ENCODE measurements at regions not wholly inside any gene's neighbourhood (a gene's known extent, or its start where the extent isn't known, plus 50 kb on each side); places are given as distances from the start of the nearest gene placed in this dataset.

DNA sequence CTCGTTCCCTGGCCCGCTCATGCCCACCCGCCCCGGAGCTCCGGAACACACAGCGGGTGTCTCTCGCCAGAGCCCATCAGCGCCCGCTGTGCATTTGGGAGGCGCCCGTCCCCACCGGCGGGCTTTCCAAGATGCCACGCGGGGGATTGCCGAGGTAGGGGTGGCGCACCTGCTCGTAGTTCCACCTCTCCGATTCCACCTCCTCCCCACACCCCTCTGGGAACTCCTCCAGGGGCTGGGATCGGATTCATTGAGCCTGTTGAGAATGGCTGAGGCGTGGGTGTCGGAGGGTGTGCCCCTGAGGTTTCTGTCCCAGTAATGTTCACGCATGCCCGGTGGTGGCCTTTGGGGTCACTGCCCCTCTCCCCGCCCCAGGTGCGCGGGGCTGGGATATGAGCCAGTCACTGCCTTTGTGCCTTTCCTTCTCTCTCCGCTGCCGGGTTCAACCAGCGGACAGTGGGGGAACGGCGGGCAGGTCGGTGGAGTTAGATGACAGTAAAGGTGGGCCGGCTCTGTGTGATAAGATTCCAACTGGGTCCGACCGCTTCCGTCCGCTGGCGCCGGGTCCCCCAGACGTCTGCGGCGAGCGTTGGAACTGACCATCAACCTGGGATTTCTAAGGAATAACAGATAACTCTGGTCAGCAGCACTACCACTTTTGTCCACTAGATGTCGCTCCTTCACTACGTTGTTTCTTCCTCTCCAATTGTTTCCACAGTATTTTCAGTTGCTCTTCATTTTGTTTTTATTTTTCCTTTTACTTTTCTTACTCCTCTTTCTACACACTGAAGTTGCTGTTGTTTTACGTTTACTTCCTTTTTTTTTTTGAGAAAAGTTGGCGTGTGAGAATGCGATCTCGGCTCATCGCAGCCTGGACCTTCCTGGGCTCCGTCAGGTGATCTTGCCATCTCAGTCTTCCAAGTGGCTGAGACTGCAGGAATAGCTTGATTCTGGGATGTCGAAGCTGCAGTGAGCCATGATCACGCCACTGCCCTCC lies 178.1 kb upstream of the ALG10B start:
- DNase-seq, result peak in 8 of 10 donors; percentile 54 to 88 (median 80)
- intact Hi-C loops (cut with DNase I), result loop anchor here (1.0 kb wide), 1 partner anchor 178 kb away; the partner anchor contains the start of gene ALG10B

DNA sequence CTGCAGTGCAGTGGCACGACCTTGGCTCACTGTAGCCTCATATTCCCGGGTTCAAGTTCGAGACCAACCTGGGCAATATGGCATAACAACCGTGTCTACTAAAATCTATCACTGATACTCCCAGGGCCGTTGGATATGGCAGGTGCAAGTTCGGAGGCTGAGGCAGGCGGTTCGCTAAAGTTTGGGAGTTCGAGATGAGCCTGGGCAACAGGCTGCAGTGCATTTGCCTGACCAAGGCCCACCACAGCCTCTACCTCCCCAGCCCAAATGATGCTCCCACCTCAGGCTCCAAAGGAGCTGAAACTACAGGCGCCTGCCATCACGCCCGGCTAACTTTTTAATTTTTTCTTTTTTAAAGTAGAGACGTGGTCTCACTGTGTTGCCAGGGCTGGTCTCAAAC lies 177.1 kb upstream of the ALG10B start:
- DNase-seq, result peak in 2 of 10 donors; percentile 47 to 55
- intact Hi-C loops (cut with DNase I), result no loop called here

DNA sequence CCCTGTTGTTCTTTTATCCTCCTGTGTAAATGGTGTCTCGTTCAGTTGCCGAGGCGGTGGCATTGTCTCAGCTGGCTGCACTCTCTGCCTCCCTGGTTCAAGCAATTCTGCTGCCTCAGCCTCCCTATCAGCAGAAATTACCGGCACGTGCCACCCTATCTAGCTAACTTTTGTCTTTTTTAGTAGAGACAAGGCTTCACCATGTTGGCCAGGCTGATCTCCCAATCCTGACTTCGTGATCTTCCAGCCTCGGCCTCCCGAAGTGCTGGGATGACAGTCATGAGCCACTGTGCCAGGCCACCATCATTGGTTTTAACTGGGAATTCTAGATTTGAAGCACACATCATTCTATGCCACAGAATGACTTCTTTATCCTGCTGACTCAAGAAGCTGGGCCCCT lies 175.3 kb upstream of the ALG10B start:
- intact Hi-C loops (cut with DNase I), result no loop called here
- peak in 1 of 10 donors; percentile 59 for DNase-seq

DNA sequence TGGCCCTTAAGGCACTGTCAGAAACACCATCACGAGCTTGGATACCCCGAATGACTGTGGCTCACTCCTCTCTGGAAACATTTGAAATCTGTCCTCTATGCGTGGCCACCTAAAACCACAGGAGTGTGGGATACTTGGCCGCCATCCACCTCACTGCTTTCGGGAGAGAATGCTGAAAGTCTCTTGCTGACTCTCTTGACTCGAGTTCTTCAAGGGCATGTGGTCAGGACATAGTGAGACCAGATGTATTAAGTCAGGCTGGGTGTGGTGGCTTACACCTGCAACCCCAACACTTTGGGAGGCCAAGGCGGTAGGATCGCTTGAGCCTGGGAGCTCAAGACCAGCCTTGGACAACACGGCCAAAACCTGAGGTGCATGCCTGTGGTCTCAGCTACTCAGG lies 174.7 kb upstream of the ALG10B start:
- DNase-seq, result peak in 1 of 10 donors; percentile 60
- intact Hi-C loops (cut with DNase I), result no loop called here

DNA sequence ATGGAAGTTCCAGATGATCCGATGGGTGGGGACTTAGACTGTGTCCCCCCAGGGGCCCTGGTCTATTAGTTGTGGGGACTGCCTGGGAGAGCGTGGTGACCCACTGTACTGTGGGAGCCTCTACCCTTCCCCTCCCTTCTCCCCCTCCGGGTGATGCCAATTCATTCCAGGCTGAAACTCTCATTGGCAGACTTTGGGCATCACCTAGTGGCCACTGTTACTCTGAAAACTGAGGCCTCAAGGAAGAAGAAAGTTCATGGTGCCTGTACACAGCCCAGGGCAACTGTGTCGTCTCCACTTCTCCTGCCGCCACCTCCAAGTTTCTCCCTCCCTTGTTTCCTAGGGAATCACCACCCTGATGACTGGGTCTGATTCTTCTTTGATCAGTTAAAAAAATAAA lies 173.6 kb upstream of the ALG10B start:
- no peak for DNase-seq
- intact Hi-C loops (cut with DNase I), result no loop called here

DNA sequence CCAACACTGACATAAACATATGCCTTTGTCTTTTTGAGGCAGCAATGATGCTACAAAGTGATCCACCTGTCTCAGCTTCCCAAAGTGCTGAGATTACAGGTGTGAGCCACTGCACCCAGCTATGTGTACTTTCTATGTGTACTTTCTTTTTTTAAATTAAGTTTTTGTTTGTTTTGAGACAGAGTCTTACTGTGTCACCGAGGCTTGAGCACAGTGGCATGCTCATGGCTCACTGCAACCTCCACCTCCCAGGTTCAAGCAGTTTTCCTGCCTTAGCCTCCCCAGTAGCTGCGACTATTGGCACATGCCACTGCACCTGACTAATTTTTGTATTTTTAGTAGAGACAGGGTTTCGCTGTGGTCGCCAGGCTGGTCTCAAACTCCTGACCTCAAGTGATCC lies 172.5 kb upstream of the ALG10B start:
- intact Hi-C loops (cut with DNase I), result no loop called here
- DNase-seq, result peak in 1 of 10 donors; percentile 35

DNA sequence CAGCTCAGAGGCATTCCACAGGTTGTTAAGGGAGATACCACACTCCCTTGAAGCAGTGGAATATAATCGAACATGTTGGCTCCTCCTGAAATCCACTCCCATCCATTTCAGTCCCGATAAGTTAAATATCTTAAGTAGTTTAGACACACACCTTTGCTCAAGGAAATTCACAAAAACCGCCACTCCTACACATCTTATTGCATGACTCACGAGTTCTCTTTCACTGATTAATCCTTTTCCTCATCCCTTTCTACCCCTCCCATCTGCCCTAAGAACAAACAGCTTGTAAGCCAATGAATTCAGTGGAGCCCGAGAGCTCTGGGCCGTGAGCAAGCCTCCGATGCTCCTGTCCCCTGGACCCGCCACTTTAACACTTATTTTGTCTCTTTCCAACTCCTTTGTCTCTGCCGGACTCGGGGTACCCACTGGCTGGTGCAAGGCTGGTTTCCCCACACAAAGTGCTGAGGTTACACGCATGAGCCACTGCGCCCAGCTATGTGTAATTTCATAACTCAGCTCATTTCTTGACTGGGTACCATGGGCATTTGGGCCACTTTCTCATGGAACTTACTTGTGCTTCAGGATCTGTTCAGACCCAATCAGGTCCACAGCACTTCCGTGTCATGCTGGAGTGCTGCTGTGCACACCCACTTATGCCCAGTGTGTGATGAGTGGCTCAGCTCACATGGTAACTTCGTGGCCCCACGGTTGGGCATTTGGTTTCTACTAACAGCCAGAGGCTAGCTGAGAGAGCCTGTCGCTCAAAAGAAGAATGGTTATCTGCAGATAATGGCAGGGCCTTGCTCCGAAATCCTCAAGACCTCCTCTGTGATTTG lies 171.8 kb upstream of the ALG10B start:
- peak in 1 of 10 donors; percentile 51 for DNase-seq
- intact Hi-C loops (cut with DNase I), result no loop called here

DNA sequence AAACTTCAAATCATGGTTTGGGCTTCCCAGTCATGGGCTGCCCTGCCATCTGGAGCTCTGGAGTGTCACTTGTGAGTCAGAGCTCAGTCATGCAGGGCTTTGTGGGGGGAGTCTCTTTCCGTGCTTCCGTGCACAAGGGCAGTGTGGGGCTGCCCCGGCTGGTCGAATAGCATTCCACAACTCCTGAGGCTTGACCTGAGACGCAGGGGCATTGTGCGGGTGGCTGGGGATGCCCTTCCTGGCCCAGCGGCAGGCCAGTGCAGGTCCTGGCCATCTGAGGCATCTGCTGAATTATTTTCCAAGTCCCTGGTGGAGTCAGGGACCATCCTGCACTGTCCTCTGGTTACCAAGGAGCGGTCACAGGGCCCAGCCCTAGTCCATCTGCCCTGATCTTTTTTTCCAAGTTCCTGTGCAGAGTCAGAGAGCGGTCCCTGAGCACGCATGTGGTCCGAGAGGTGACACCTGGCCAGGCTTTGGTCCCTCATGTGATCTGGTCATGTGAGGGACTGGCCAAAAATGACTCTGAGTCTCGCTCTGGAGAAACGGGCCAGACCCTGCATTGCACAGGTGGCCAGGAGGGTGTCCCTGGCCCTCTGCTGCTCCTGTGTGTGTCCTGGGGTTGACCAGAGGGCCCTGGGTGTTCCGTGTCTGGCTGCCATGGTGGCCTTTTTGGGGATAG lies 167.0 kb upstream of the ALG10B start:
- DNase-seq, result peak in 1 of 10 donors; percentile 52
- intact Hi-C loops (cut with DNase I), result no loop called here

DNA sequence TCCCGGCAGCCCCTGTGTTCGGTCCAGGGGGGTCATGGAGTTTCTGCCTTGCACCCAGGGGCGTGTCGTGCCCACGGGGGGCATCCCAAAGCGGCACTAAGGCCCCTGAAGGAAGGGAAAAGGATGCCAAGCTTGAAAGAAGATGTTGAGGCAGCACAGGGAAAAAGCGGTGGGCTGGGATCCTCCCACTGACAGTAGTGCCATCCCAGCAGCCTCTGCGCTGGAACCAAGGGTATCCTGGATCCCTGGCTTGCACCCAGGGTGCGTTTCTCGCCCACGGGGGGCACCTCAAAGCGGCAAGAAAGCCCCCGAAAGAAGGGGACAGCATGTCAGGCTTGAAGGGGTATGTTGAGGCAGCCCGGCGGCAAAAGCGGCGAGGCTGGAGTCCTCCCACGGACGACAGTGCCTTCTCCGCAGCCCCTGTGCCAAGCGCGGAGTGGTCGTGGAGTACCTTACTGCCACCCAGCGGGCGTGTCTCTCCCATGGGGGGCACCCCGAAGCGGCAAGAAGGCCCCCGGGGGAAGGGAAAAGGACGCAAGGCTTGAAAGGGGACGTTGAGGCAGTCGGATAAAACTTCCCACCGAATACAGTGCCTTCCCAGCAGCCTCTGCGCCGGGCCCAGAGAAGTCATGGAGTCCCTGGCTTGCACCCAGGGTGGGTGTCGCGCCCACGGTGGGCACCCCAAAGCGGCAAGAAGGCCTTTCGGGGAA lies 164.4 kb upstream of the ALG10B start:
- intact Hi-C loops (cut with DNase I), result no loop called here
- peak in 2 of 10 donors; percentile 59 to 76 for DNase-seq

DNA sequence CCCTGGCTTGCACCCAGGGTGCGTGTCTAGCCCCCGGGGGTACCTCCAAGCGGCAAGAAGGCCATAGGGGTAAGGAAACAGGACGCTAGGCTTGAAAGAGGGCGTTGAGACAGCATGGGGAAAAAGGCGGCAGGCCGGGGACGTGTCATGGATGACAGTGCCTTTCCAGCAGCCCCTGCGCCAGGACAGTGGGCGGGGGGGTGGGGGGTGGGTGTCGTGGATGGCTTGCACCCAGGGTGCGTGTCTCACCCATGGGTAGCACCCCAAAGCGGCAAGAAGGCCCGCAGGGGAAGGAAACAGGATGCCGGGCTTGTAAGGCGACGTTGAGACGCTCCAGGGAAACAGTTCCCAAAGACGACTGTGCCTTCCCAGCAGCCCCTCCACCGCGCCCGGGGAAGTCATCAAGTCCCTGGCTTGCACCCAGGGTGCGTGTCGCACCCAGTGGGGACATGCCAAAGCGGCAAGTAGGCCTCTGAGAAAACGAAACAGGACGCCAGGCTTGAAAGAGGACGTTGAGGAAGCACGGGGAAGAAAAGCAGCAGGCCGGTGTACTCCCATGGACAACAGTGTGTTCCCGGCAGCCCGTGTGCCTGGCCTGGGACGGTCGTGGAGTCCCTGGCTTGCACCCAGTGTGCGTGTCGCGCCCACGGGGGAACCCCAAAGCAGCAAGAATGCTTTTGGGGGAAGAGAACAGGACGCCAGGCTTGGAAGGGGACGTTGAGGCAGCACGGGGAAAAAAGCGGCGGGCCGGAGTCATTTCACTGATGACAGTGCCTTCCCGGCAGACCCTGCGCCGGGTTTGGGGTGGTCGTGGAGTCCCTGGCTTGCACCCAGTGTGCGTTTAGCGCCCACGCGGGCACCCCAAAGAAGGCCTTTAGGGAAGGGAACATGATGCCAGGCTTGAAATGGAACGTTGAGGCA lies 163.5 kb upstream of the ALG10B start:
- no peak for DNase-seq
- intact Hi-C loops (cut with DNase I), result no loop called here

DNA sequence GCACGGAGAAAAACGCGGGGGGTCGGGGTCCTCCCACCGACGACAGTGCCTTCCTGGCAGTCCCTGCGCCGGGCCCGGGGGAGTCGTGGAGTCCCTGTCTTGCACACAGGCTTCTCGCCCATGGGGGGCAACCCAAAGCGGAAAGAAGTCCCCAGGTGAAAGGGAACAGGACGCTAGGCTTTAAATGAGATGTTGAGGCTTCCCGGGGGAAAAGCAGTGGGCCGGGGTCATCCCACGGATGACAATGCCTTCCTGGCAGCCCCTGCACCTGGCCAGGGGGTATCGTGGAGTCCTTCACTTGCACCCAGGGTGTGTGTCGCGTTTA lies 162.9 kb upstream of the ALG10B start:
- DNase-seq, result peak in 1 of 10 donors; percentile 80
- intact Hi-C loops (cut with DNase I), result no loop called here

DNA sequence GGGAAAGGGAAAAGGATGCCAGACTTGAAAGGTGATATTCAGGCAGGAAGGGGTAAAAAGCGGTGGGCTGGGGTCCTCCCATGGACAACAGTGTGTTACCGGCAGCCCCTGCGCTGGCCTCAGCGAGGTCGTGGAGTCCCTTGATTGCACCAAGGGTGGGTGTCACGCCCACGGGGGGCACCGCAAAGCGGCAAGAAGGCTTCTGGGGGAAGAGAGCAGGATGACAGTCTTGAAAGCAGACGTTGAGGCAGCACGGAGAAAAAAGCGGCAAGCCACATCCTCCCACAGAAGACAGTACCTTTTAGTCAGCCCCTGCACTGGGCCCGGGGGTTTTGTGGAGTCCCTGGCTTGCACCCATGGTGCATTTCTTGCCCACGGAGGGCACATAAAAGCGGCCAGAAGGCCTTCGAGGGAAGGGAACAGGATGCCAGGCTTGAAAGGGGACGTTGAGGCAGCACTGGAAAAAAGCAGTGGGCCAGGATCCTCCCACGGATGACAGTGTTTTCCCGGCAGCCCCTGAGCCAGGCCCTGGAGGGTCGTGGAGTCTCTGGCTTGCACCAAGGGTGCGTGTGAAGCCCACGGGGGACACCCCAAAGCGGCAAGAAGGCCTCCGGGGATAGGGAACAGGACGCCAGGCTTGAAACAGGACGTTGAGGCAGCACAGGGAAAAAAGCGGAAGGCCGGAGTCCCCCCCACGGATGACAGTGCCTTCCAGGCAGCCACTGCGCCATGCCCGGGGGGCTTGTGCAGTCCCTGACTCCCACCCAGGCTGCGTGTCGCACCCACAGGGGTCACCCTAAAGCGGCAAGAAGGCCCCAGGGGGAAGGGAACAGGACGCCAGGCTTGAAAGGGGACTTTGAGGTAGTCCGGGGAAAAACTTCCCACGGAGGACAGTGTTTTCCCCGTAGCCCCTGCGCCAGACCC lies 162.2 kb upstream of the ALG10B start:
- intact Hi-C loops (cut with DNase I), result no loop called here
- peak in 1 of 10 donors; percentile 75 for DNase-seq

DNA sequence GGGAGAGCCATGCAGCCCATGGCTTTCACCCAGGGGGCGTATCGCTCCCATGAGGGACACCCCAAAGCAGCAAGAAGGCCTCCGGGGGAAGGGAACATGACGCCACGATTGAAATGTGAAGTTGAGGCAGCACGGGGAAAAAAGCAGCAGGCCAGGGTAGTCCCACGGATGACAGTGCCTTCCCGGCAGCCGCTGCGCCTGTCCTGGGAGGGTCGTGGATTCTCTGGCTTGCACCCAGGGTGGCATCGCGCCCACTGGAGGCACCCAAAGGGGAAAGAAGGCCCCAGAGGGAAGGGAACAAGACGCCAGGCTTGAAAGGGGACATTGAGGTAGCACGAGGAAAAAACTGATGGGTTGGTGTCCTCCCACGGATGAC lies 161.6 kb upstream of the ALG10B start:
- intact Hi-C loops (cut with DNase I), result no loop called here

DNA sequence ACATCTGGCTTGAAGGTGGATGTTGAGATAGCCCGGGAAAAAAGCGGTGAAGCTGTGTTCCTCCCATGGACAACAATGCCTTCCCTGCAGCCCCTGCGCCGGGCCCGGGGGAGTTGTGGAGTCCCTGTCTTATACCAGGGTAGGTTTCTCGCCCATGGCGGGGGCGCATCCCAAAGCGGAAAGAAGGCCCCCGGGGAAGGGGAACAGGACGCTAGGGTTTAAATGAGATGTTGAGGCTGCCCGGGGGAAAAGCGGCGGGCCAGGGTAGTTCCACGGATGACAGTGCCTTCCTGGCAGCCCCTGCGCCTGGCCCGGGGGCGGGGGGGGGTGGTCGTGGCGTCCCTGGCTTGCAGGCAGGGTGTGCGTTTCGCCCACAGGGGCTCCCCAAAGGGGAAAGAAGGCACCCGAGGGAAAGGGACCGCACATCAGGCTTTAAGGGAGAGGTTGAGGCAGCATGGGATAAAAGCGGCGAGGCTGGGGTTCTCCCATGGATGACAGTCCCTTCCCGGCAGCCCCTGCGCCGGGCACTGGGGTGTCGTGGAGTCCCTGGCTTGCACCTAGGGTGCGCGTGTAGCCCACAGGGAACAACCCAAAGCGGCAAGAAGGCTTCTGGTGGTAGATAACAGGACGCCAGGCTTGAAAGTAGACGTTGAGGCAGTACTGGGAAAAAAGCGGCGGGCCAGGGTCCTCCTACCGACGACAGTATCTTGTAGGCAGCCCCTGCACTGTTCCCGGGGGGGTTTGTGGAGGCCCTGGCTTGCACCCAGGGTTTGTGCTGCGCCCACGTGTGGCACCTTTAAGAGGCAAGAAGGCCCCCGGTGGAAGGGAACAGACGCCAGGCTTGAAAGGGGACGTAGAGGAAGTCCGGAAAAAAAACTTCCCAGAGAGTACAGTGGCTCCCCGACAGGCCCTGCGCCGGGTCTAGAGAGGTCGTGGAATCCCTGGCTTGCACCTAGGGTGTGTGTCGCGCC lies 160.8 kb upstream of the ALG10B start:
- intact Hi-C loops (cut with DNase I), result no loop called here
- DNase-seq, result peak in 2 of 10 donors; percentile 51 to 77

More for the DNA sequence above, 161.6 kb upstream of the ALG10B start:
- peak in 2 of 10 donors; percentile 57 to 63 for DNase-seq

DNA sequence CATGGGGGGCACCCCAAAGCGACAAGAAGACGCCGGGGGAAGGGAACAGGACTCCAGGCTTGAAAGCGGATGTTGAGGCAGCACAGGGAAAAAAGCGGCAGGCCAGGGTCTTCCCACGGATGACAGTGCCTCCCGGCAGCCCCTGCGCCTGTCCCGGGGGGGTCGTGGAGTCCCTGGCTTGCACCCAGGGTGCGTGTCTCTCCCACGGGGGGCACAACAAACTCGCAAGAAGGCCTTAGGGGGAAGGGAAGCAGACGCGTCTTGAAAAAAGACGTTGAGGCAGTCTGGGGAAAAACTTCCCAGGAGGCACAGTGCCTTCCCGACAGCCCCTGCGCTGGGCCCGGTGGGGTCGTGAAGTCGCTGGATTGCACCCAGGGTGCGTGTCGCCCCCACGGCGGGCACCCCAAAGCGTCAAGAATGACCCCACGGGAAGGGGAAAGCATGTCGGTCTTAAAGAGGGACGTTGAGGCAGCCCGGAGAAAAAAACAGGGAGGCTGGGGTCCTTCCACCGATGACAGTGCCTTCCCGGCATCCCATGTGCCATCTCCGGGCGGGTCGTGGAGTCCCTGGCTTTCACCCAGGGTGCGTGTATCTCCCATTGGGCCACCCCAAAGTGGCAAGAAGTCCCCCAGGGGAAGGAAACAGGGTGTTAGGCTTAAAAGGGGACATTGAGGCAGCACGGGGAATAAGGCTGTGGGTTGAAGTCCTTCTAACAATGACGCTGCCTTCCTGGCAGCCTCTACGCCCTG lies 159.9 kb upstream of the ALG10B start:
- DNase-seq, result peak in 2 of 10 donors; percentile 56 to 77
- intact Hi-C loops (cut with DNase I), result no loop called here
